ENCODE measurements at regions not wholly inside any gene's neighbourhood (a gene's known extent, or its start where the extent isn't known, plus 50 kb on each side); places are given as distances from the start of the nearest gene placed in this dataset.

- TF ChIP-seq ZNF692 (tag by site-specific recombination; IDR thresholded peaks at IDR 0.05): no peak
- TF ChIP-seq MZF1 (tag by site-specific recombination; IDR thresholded peaks at IDR 0.05; ENCODE audit: borderline replicate concordance): no peak
- TF ChIP-seq ZBTB8A (tag by site-specific recombination; IDR thresholded peaks at IDR 0.05): no peak
- TF ChIP-seq ZNF202 (tag by site-specific recombination; IDR thresholded peaks at IDR 0.05; ENCODE audit: borderline replicate concordance): no peak
- no peak for TF ChIP-seq ZBTB26 (tag by site-specific recombination; optimal IDR thresholded peaks at IDR 0.05)
- no peak for TF ChIP-seq ZBTB20 (tag by site-specific recombination; IDR thresholded peaks at IDR 0.05)
These were observed 120.0 kb upstream of the GRIA3 start (continued) for GRCh38 chrX:123064053-123064452.

GRCh38 chrX:123072686-123073385, 111.2 kb upstream of the GRIA3 start:
- H3K4me1 ChIP-seq (ENCODE audit: control insufficient read depth, insufficient read depth, low read length): no peaks in the 10 kb centered on the region
- POLR2A ChIA-PET: no interaction called here
- no peaks in the 10 kb centered on the region for H3K36me3 ChIP-seq (ENCODE audit: control insufficient read depth in 2 of 2, insufficient read depth in 1 of 2, low read length in 2 of 2)
- CTCF ChIA-PET: no interaction called here
- H3K27ac ChIP-seq (ENCODE audit: extremely low read depth, low read depth, low read length): no peak overlapping the region
- no peak overlapping the region for H3K4me3 ChIP-seq (ENCODE audit: low read depth, low read length)
- TF ChIP-seq ZNF830 (tag by site-specific recombination; IDR thresholded peaks at IDR 0.05; ENCODE audit: low read depth) (no peak), ZSCAN16 (tag by site-specific recombination; IDR thresholded peaks at IDR 0.05) (no peak), ZNF146 (tag by site-specific recombination; IDR thresholded peaks at IDR 0.05) (no peak), ZNF518A (tag by site-specific recombination; conservative IDR thresholded peaks at IDR 0.05; ENCODE audit: low read depth) (no peak), ZNF610 (tag by site-specific recombination; IDR thresholded peaks at IDR 0.05; ENCODE audit: borderline replicate concordance) (no peak), ZSCAN5A (tag by site-specific recombination; IDR thresholded peaks at IDR 0.05) (no peak), SALL2 (tag by site-specific recombination; IDR thresholded peaks at IDR 0.05; ENCODE audit: borderline replicate concordance) (no peak), ZNF549 (tag by site-specific recombination; IDR thresholded peaks at IDR 0.05) (no peak), ZNF473 (tag by site-specific recombination; IDR thresholded peaks at IDR 0.05) (no peak), ZNF670 (tag by site-specific recombination; IDR thresholded peaks at IDR 0.05; ENCODE audit: low read depth) (no peak), ZNF362 (tag by site-specific recombination; IDR thresholded peaks at IDR 0.05) (no peak), OVOL3 (tag by site-specific recombination; IDR thresholded peaks at IDR 0.05) (no peak), ZSCAN18 (tag by site-specific recombination; IDR thresholded peaks at IDR 0.05) (no peak), ZNF133 (tag by site-specific recombination; IDR thresholded peaks at IDR 0.05) (no peak), BCL6B (tag by site-specific recombination; IDR thresholded peaks at IDR 0.05) (no peak), ZNF23 (tag by site-specific recombination; IDR thresholded peaks at IDR 0.05; ENCODE audit: borderline replicate concordance) (no peak)
- H3K9me3 ChIP-seq (ENCODE audit: control insufficient read depth, insufficient read depth, low read depth, low read length): no peaks in the 10 kb centered on the region
